DOHH2 (cell line): ENCODE measurements at regions not wholly inside any gene's neighbourhood (a gene's known extent, or its start where the extent isn't known, plus 50 kb on each side); places are given as distances from the start of the nearest gene placed in this dataset.

ENCODE experiments used
- H3F3A ChIP-seq: fragments of 200-600 bp; sonication (generic), shearing (Covaris generic); 2 replicates; pipeline ENCODE4 v1.6.0; 2016; ENCODE audit warnings: antibody characterized with exemption, mild to moderate bottlenecking; ENCODE audit not compliant: control insufficient read depth, insufficient read depth
- H3K27ac ChIP-seq: fragments of 200-600 bp; sonication (generic); 2 replicates; pipeline ENCODE4 v1.5.1; 2014; ENCODE audit warnings: low read depth, mild to moderate bottlenecking, low read length, moderate library complexity
- H3K27me3 ChIP-seq: fragments of 200-600 bp; sonication (generic); 2 replicates; pipeline ENCODE4 v1.6.1; 2014; ENCODE audit warnings: mild to moderate bottlenecking, low read length, mixed read lengths; ENCODE audit not compliant: control insufficient read depth
- H3K36me3 ChIP-seq: fragments of 200-600 bp; sonication (generic); 2 replicates; pipeline ENCODE4 v1.6.1; 2014; ENCODE audit warnings: mild to moderate bottlenecking, low read length, moderate library complexity, mixed read lengths; ENCODE audit not compliant: control insufficient read depth
- H3K4me1 ChIP-seq: fragments of 200-600 bp; sonication (generic); 2 replicates; pipeline ENCODE4 v1.6.1; 2014; ENCODE audit warnings: mild to moderate bottlenecking, low read length, mixed read lengths; ENCODE audit not compliant: control insufficient read depth
- H3K4me2 ChIP-seq: fragments of 200-600 bp; sonication (generic); 2 replicates; pipeline ENCODE4 v1.6.0; 2014; ENCODE audit warnings: mild to moderate bottlenecking, low read length, moderate library complexity
- H3K4me3 ChIP-seq: fragments of 200-600 bp; sonication (generic); 2 replicates; pipeline ENCODE4 v1.5.1; 2014; ENCODE audit warnings: mild to moderate bottlenecking, low read length, mixed read lengths
- H3K79me2 ChIP-seq: fragments of 200-600 bp; sonication (generic); 2 replicates; pipeline ENCODE4 v1.6.1; 2014; ENCODE audit warnings: mild to moderate bottlenecking, low read length, mixed read lengths; ENCODE audit not compliant: control insufficient read depth
- H3K9me2 ChIP-seq: fragments of 200-600 bp; sonication (generic); replicated peaks from 2 replicates; pipeline ENCODE4 v1.6.1; 2014; ENCODE audit warnings: mild to moderate bottlenecking, low read length, mixed read lengths; ENCODE audit not compliant: control insufficient read depth
- H3K9me3 ChIP-seq: fragments of 200-600 bp; sonication (generic); 2 replicates; pipeline ENCODE4 v1.6.1; 2014; ENCODE audit warnings: antibody characterized with exemption, low read length, mixed read lengths; ENCODE audit not compliant: control insufficient read depth, insufficient read depth
- H4K20me1 ChIP-seq: fragments of 200-600 bp; sonication (generic); 2 replicates; pipeline ENCODE4 v1.6.0; 2014; ENCODE audit warnings: low read depth, mild to moderate bottlenecking, antibody characterized with exemption, low read length, moderate library complexity; ENCODE audit not compliant: control insufficient read depth, insufficient read depth
- EZH2phosphoT487 ChIP-seq: fragments of 200-600 bp; sonication (generic); IDR thresholded peaks from 2 replicates; pipeline ENCODE4 v1.6.1; 2017; ENCODE audit warnings: borderline replicate concordance, mild to moderate bottlenecking, antibody characterized with exemption, low read length, moderate library complexity, mixed read lengths
- TF ChIP-seq, protein P1 (sequence below): fragments of 200-600 bp; sonication (generic); IDR thresholded peaks from one replicate; pipeline ENCODE4 v1.5.1; 2014; ENCODE audit warnings: antibody characterized with exemption, mild to moderate bottlenecking, low read depth, low read length; ENCODE audit not compliant: poor library complexity, severe bottlenecking

DNA sequence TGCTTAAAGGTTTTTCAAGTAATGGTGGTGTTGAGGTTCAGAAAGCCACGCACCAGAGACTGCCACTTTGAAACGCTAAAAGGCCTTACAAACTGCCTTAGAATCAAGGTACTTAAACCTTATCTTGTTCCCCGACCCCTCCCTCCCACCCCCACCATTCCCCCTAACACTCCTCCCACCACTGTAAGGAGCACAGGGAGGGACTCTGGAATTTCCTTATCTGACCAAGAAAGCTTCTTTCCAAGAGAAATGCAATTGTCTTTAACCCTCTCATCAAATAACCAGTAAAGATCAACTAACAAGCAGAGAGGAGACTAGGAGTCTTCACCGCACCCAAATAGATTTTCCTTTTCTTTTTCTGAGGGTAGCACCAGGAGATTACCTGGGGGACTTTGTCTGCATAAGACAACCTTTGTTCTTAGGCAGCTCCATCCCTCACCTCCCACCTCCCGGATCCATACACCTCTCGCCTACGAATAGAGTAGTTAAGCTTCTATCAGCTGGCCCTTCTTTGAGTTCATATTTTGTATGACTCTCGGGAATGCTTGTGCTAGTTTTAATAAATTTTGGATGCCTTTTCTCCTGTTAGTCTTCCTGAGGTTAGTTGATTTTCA is 137.7 kb upstream of the ADGRL2 start:
- no peaks in the 10 kb centered on the region for H3K79me2 ChIP-seq
- H3F3A ChIP-seq, result no peaks in the 10 kb centered on the region
- no peak overlapping the region for H3K4me3 ChIP-seq
- H3K4me1 ChIP-seq, result no peaks in the 10 kb centered on the region
- no peaks in the 10 kb centered on the region for H3K9me2 ChIP-seq
- H3K27me3 ChIP-seq, result no peaks in the 10 kb centered on the region
- no peak overlapping the region for H3K4me2 ChIP-seq
- H4K20me1 ChIP-seq, result no peaks in the 10 kb centered on the region
- no peaks in the 10 kb centered on the region for H3K9me3 ChIP-seq
- TF ChIP-seq EZH2phosphoT487, result no peak
- TF ChIP-seq, protein P1, sequence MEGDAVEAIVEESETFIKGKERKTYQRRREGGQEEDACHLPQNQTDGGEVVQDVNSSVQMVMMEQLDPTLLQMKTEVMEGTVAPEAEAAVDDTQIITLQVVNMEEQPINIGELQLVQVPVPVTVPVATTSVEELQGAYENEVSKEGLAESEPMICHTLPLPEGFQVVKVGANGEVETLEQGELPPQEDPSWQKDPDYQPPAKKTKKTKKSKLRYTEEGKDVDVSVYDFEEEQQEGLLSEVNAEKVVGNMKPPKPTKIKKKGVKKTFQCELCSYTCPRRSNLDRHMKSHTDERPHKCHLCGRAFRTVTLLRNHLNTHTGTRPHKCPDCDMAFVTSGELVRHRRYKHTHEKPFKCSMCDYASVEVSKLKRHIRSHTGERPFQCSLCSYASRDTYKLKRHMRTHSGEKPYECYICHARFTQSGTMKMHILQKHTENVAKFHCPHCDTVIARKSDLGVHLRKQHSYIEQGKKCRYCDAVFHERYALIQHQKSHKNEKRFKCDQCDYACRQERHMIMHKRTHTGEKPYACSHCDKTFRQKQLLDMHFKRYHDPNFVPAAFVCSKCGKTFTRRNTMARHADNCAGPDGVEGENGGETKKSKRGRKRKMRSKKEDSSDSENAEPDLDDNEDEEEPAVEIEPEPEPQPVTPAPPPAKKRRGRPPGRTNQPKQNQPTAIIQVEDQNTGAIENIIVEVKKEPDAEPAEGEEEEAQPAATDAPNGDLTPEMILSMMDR, result no peak
- no peaks in the 10 kb centered on the region for H3K36me3 ChIP-seq
- H3K27ac ChIP-seq, result no peak overlapping the region

DNA sequence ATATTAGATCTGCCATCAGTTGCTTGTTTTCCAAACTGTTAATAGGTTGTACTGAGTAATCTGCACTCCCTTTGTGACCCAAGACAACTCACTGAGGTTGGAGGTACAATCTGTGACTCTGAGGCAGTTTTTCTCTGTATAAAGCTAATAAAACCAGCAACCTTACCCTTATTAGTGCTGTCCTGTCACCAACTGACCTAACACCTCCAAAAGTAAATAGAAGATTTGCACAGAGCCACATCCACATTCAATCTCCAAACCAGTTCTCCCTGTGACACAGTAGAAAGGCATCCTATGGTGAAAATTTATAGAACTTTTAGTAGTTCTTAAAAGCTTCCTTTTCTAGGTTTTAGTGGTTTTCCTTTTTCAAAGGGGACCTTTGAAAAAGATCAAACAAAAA is 140.4 kb upstream of the ADGRL2 start:
- Histone ChIP-seq H3F3A (no peaks in the 10 kb centered on the region), H3K9me3 (no peaks in the 10 kb centered on the region), H3K4me2 (no peak overlapping the region), H3K79me2 (no peaks in the 10 kb centered on the region), H3K27me3 (no peaks in the 10 kb centered on the region), H3K9me2 (no peaks in the 10 kb centered on the region), H4K20me1 (no peaks in the 10 kb centered on the region), H3K36me3 (no peaks in the 10 kb centered on the region), H3K4me3 (no peak overlapping the region), H3K4me1 (no peaks in the 10 kb centered on the region), H3K27ac (no peak overlapping the region)
- no peak for TF ChIP-seq EZH2phosphoT487
- TF ChIP-seq, protein P1, result no peak

DNA sequence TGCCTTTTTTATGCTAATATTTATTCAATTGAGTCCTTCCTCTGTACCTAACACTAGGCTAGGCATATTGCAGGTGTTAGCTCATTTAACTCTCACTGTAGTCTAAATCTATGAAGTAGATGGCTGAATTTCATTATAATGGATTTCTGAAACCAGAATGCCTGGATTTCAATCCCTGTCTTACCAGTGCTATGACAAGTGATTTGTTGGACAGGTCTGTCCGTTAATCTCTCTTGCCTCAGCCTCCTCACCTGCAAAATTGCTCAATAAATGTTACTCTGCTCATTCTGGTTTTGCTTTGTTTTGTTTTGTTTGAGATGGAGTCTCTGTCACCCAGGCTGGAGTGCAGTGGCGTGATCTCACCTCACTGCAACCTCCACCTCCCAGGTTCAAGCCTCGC is 146.1 kb upstream of the ADGRL2 start:
- Histone ChIP-seq H3K27ac (no peak overlapping the region), H3K9me2 (no peaks in the 10 kb centered on the region), H3K4me1 (no peaks in the 10 kb centered on the region), H3K4me3 (no peak overlapping the region), H3K27me3 (no peaks in the 10 kb centered on the region), H3K79me2 (no peaks in the 10 kb centered on the region), H3K9me3 (no peaks in the 10 kb centered on the region), H3K4me2 (no peak overlapping the region), H4K20me1 (no peaks in the 10 kb centered on the region), H3K36me3 (no peaks in the 10 kb centered on the region), H3F3A (no peaks in the 10 kb centered on the region)
- no peak for TF ChIP-seq EZH2phosphoT487

DNA sequence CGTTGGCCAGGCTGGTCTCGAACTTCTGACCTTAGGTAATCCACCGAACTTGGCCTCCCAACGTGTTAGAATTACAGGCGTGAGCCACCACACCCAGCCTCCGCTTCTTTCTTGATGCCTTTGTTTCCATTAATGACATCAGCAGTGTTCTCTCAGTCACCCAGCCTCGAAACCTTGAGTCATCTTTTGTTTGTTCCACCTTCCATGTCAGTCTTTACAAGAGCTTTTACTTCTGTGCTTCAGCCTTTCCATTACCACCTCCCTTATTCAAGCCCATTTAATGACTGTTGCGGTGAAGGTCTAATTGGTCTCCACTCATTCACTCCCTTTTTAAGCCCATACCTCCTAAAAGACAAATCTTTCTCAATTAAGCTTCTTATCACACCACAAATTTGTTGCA is 146.6 kb upstream of the ADGRL2 start:
- H3K4me2 ChIP-seq, result no peak overlapping the region
- H4K20me1 ChIP-seq, result no peaks in the 10 kb centered on the region
- H3K27ac ChIP-seq, result no peak overlapping the region
- no peaks in the 10 kb centered on the region for H3K4me1 ChIP-seq
- TF ChIP-seq, protein P1, result no peak
- no peak for TF ChIP-seq EZH2phosphoT487
- no peaks in the 10 kb centered on the region for H3F3A ChIP-seq
- H3K9me3 ChIP-seq, result no peaks in the 10 kb centered on the region
- H3K79me2 ChIP-seq, result no peaks in the 10 kb centered on the region
- H3K9me2 ChIP-seq, result no peaks in the 10 kb centered on the region
- no peaks in the 10 kb centered on the region for H3K27me3 ChIP-seq
- H3K4me3 ChIP-seq, result no peak overlapping the region
- no peaks in the 10 kb centered on the region for H3K36me3 ChIP-seq
